HepG2 (cell line): ENCODE measurements at regions not wholly inside any gene's neighbourhood (a gene's known extent, or its start where the extent isn't known, plus 50 kb on each side); places are given as distances from the start of the nearest gene placed in this dataset.

Source experiments
- ATAC-seq: fragments of 200-7000 bp; cut with Tn5 transposase; 3 replicates; pipeline ENCODE4 v1.9.1; 2020; ENCODE audit warnings: mild to moderate bottlenecking, moderate library complexity
- BruUV-seq: library from RNA; stranded (reverse); fragments of 400-500 nt; replicated peaks from 2 replicates; lab custom pipeline; 2021; lab: Mats Ljungman, UMichigan
- CTCF ChIA-PET: fragments of 300-600 bp; formaldehyde crosslinking; extraction: SDS; loops from one replicate; lab custom pipeline; 2021; ENCODE audit warnings: low total read pairs, inconsistent platforms, low intra/inter-chr PET ratio; lab: Yijun Ruan, JAX
- POLR2A ChIA-PET: fragments of 350-600 bp; sonication (Branson Sonifier 250); formaldehyde crosslinking; loops from one replicate; lab custom pipeline; 2020; ENCODE audit warnings: antibody characterized with exemption, inconsistent platforms; lab: Yijun Ruan, JAX
- DNase-seq: peaks from one replicate; pipeline ENCODE4 v3.0.0-alpha.2; 2015; ENCODE audit warnings: low spot score
- FAIRE-seq: peaks from 3 replicates; lab custom pipeline; 2011; peaks lifted over from hg19 to GRCh38; lab: Jason Lieb, UNC
- H2AFZ ChIP-seq: one replicate; pipeline ENCODE4 v1.6.1; 2011; ENCODE audit warnings: low read length, inconsistent platforms
- H3K27ac ChIP-seq: fragments of 300-600 bp; 3 replicates; pipeline ENCODE4 v1.8.0; 2011; ENCODE audit warnings: mixed run types, mild to moderate bottlenecking, mixed read lengths, low read length, inconsistent platforms; ENCODE audit not compliant: insufficient read depth; ENCODE audit errors: extremely low read length
- H3K27me3 ChIP-seq, 2 experiments: fragments of 200-600 bp in 1 of 2; 2 replicates in 1 of 2; 3 replicates in 1 of 2; pipeline versions ENCODE4 v1.6.0 to v1.8.0; 2011; ENCODE audit warnings: low read length in 2 of 2, mild to moderate bottlenecking in 2 of 2, moderate library complexity in 2 of 2, inconsistent platforms in 1 of 2; ENCODE audit not compliant: insufficient read depth in 2 of 2, control insufficient read depth in 1 of 2
- H3K36me3 ChIP-seq, 2 experiments: fragments of 200-600 bp in 1 of 2; replicated peaks in 1 of 2; 2 replicates in 1 of 2; 3 replicates in 1 of 2; pipeline versions ENCODE4 v1.5.1 to v1.8.0; 2011; ENCODE audit warnings: low read length in 2 of 2, inconsistent platforms in 1 of 2; ENCODE audit not compliant: insufficient read depth in 2 of 2, control insufficient read depth in 1 of 2
- H3K4me1 ChIP-seq: 2 replicates; pipeline ENCODE4 v1.5.1; 2012; ENCODE audit warnings: low read length, inconsistent platforms; ENCODE audit not compliant: insufficient read depth
- H3K4me2 ChIP-seq: 2 replicates; pipeline ENCODE4 v1.6.0; 2011; ENCODE audit warnings: low read depth, low read length, inconsistent platforms
- H3K4me3 ChIP-seq, 3 experiments: fragments of 200-600 bp in 1 of 3; sonication (generic), shearing (Covaris generic) in 1 of 3; replicated peaks in 1 of 3; 2 replicates each; pipeline ENCODE4 v1.5.1; 2011 to 2016; ENCODE audit warnings: low read length in 3 of 3, inconsistent platforms in 2 of 3, low read depth in 2 of 3, mild to moderate bottlenecking in 2 of 3, control low read depth in 1 of 3, mixed read lengths in 1 of 3; ENCODE audit not compliant: insufficient read depth in 1 of 3
- H3K79me2 ChIP-seq: one replicate; pipeline ENCODE4 v1.6.1; 2011; ENCODE audit warnings: low read length, inconsistent platforms; ENCODE audit not compliant: insufficient read depth
- H3K9ac ChIP-seq: 2 replicates; pipeline ENCODE4 v1.6.0; 2011; ENCODE audit warnings: mild to moderate bottlenecking, low read depth, low read length, inconsistent platforms; ENCODE audit not compliant: insufficient read depth
- H3K9me3 ChIP-seq: 2 replicates; pipeline ENCODE4 v1.5.1; 2012; ENCODE audit warnings: mild to moderate bottlenecking, low read length
- H4K20me1 ChIP-seq: 2 replicates; pipeline ENCODE4 v1.6.0; 2011; ENCODE audit warnings: inconsistent platforms, mild to moderate bottlenecking, low read length, moderate library complexity; ENCODE audit not compliant: insufficient read depth
- DMAP1 ChIP-seq: IDR thresholded peaks from 2 replicates; pipeline ENCODE4 v1.6.1; 2016
- KLF6 ChIP-seq: IDR thresholded peaks from 2 replicates; pipeline ENCODE4 v1.8.0; 2016; ENCODE audit warnings: missing biosample characterization, missing genetic modification reagents
- MBD4 ChIP-seq: IDR thresholded peaks from 2 replicates; pipeline ENCODE4 v1.6.1; 2012; ENCODE audit warnings: low read length, inconsistent platforms, borderline replicate concordance
- NFIB ChIP-seq: sonication (generic); formaldehyde crosslinking; IDR thresholded peaks from 2 replicates; pipeline ENCODE4 v1.9.0; 2021; ENCODE audit warnings: missing genetic modification reagents, mild to moderate bottlenecking, borderline replicate concordance
- SRSF1 ChIP-seq: fragments of 200-400 bp; formaldehyde crosslinking; optimal IDR thresholded peaks from 2 replicates; pipeline ENCODE3; 2017; ENCODE audit warnings: mild to moderate bottlenecking, low read depth, low read length, moderate library complexity
- ZNF10 ChIP-seq: sonication (generic); formaldehyde crosslinking; IDR thresholded peaks from 2 replicates; pipeline ENCODE4 v1.4.0; 2020; ENCODE audit warnings: mild to moderate bottlenecking, low read depth, missing genetic modification reagents, borderline replicate concordance
- ZNF20 ChIP-seq: sonication (generic); formaldehyde crosslinking; IDR thresholded peaks from 2 replicates; pipeline ENCODE4 v1.4.0; 2020; ENCODE audit warnings: mild to moderate bottlenecking, moderate library complexity, missing genetic modification reagents
- ZNF33B ChIP-seq: sonication (generic); formaldehyde crosslinking; IDR thresholded peaks from 2 replicates; pipeline ENCODE4 v1.5.1; 2020; ENCODE audit warnings: mild to moderate bottlenecking, missing genetic modification reagents
- ZSCAN21 ChIP-seq: sonication (generic); formaldehyde crosslinking; IDR thresholded peaks from 2 replicates; pipeline ENCODE4 v1.8.0; 2022; ENCODE audit warnings: mild to moderate bottlenecking, missing genetic modification reagents, moderate library complexity, borderline replicate concordance
- WGBS: methylation state at CpG from one replicate; pipeline ENCODE4 v1.1.6; 2017; ENCODE audit warnings: low lambda C conversion rate; 5-methylcytosine and 5-hydroxymethylcytosine counted together
- in situ Hi-C: cut with HindIII; loops from 2 replicates; pipeline ENCODE4 v1.10.0; 2017; ENCODE audit warnings: low pct_unique_long_range_greater_than_20kb; ENCODE audit not compliant: extremely low pct_ligation_motif_present
- intact Hi-C: fragments of 100-400 bp; cut with micrococcal nuclease; formaldehyde crosslinking; loops from one replicate; pipeline ENCODE4 v1.10.0; 2022; ENCODE audit not compliant: unreplicated experiment
- TF ChIP-seq, protein P1 (sequence below): sonication (generic); formaldehyde crosslinking; conservative IDR thresholded peaks from 2 replicates; pipeline ENCODE4 v1.4.0; 2020; ENCODE audit warnings: missing genetic modification reagents
- TF ChIP-seq, protein P2 (sequence below): sonication (generic); formaldehyde crosslinking; IDR thresholded peaks from 2 replicates; pipeline ENCODE4 v1.9.0; 2021; ENCODE audit warnings: missing genetic modification reagents, borderline replicate concordance

DNA sequence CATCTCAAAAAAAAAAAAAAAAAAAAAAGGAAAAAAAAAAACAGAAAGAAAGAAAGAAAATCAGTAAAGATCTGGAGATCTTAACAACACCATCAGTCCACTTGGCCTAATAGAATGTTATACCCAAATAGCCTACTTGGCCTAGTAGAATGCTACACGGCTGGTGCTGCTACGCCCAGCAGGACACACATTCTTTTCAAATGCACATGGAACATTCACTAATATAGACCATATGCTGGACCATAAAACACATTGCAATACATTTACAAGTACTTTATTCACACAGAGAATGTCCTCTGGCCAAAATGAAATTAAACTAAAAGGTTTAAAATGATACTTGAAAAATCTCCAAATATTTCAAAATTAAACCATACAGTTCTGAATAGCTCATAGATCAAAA is 80.0 kb upstream of the TNFAIP3 start:
- 97% methylated on average over 2 of the region's 2 CpGs for WGBS
- DNase-seq (no peak), FAIRE-seq (no peak), ATAC-seq (no peak)
- H3K9ac ChIP-seq: no peak overlapping the region
- H4K20me1 ChIP-seq: no peaks in the 10 kb centered on the region
- H3K79me2 ChIP-seq: no peaks in the 10 kb centered on the region
- H3K9me3 ChIP-seq: no peaks in the 10 kb centered on the region
- BruUV-seq: no TSS peak
- intact Hi-C loops (no loop called here), in situ Hi-C loops (no loop called here)
- H3K27ac ChIP-seq: no peak overlapping the region
- no peak overlapping the region for H3K4me3 ChIP-seq
- H3K4me2 ChIP-seq: no peak overlapping the region
- H3K27me3 ChIP-seq: no peaks in the 10 kb centered on the region
- H2AFZ ChIP-seq: no peak overlapping the region
- H3K36me3 ChIP-seq: no peaks in the 10 kb centered on the region
- H3K4me1 ChIP-seq: peaks cover 53% of the 10 kb centered on the region
- ChIA-PET CTCF (no interaction called here), POLR2A (no interaction called here)
- TF ChIP-seq NFIB: no peak
- no peak for TF ChIP-seq ZSCAN21 (CRISPR knock-in tag)
- no peak for TF ChIP-seq ZNF20 (CRISPR knock-in tag)
- TF ChIP-seq, protein P1, sequence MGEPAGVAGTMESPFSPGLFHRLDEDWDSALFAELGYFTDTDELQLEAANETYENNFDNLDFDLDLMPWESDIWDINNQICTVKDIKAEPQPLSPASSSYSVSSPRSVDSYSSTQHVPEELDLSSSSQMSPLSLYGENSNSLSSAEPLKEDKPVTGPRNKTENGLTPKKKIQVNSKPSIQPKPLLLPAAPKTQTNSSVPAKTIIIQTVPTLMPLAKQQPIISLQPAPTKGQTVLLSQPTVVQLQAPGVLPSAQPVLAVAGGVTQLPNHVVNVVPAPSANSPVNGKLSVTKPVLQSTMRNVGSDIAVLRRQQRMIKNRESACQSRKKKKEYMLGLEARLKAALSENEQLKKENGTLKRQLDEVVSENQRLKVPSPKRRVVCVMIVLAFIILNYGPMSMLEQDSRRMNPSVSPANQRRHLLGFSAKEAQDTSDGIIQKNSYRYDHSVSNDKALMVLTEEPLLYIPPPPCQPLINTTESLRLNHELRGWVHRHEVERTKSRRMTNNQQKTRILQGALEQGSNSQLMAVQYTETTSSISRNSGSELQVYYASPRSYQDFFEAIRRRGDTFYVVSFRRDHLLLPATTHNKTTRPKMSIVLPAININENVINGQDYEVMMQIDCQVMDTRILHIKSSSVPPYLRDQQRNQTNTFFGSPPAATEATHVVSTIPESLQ (CRISPR knock-in tag): no peak
- TF ChIP-seq, protein P2, sequence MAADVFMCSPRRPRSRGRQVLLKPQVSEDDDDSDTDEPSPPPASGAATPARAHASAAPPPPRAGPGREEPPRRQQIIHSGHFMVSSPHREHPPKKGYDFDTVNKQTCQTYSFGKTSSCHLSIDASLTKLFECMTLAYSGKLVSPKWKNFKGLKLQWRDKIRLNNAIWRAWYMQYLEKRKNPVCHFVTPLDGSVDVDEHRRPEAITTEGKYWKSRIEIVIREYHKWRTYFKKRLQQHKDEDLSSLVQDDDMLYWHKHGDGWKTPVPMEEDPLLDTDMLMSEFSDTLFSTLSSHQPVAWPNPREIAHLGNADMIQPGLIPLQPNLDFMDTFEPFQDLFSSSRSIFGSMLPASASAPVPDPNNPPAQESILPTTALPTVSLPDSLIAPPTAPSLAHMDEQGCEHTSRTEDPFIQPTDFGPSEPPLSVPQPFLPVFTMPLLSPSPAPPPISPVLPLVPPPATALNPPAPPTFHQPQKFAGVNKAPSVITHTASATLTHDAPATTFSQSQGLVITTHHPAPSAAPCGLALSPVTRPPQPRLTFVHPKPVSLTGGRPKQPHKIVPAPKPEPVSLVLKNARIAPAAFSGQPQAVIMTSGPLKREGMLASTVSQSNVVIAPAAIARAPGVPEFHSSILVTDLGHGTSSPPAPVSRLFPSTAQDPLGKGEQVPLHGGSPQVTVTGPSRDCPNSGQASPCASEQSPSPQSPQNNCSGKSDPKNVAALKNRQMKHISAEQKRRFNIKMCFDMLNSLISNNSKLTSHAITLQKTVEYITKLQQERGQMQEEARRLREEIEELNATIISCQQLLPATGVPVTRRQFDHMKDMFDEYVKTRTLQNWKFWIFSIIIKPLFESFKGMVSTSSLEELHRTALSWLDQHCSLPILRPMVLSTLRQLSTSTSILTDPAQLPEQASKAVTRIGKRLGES: no peak
- TF ChIP-seq SRSF1: no peak
- no peak for TF ChIP-seq MBD4
- TF ChIP-seq ZNF33B (CRISPR knock-in tag): no peak
- TF ChIP-seq KLF6 (CRISPR knock-in tag): no peak
- no peak for TF ChIP-seq DMAP1 (CRISPR knock-in tag)
- TF ChIP-seq ZNF10 (CRISPR knock-in tag): no peak
